HFFc6 (cell line): ENCODE measurements at regions not wholly inside any gene's neighbourhood (a gene's known extent, or its start where the extent isn't known, plus 50 kb on each side); places are given as distances from the start of the nearest gene placed in this dataset.

Experiments
- DNase-seq: peaks from one replicate; pipeline ENCODE4 v3.0.0-alpha.2; 2018
- H3K27ac Mint-ChIP-seq: 2 replicates; pipeline ENCODE4 v1.8.0; 2020; ENCODE audit warnings: mild to moderate bottlenecking, mixed read lengths
- H3K27me3 Mint-ChIP-seq: 2 replicates; pipeline ENCODE4 v1.8.0; 2021; ENCODE audit warnings: mild to moderate bottlenecking, moderate library complexity, mixed read lengths; ENCODE audit not compliant: insufficient read depth
- H3K36me3 Mint-ChIP-seq: 2 replicates; pipeline ENCODE4 v1.8.0; 2021; ENCODE audit warnings: low read depth, mixed read lengths
- H3K4me1 Mint-ChIP-seq: 2 replicates; pipeline ENCODE4 v1.8.0; 2020; ENCODE audit warnings: low read depth, mixed read lengths
- H3K4me3 Mint-ChIP-seq: 2 replicates; pipeline ENCODE4 v1.8.0; 2020; ENCODE audit warnings: mild to moderate bottlenecking, moderate library complexity, mixed read lengths
- H3K9me3 Mint-ChIP-seq: 2 replicates; pipeline ENCODE4 v1.8.0; 2020; ENCODE audit warnings: mild to moderate bottlenecking, mixed read lengths
- TF ChIP-seq, protein P1 (sequence below): fragments of 200-600 bp; sonication (generic); IDR thresholded peaks from 2 replicates; pipeline ENCODE4 v1.5.0; 2021; ENCODE audit warnings: antibody characterized with exemption, mild to moderate bottlenecking

GRCh38 chr2:204331180-204331579 is 214.1 kb upstream of the PARD3B start:
- Mint-ChIP-seq H3K27me3 (no peaks in the 10 kb centered on the region; the same call in 1 of the 2 replicates), H3K27ac (no peak overlapping the region), H3K36me3 (no peaks in the 10 kb centered on the region), H3K4me1 (peaks cover 39% of the 10 kb centered on the region), H3K4me3 (no peak overlapping the region), H3K9me3 (no peaks in the 10 kb centered on the region)
- TF ChIP-seq, protein P1, sequence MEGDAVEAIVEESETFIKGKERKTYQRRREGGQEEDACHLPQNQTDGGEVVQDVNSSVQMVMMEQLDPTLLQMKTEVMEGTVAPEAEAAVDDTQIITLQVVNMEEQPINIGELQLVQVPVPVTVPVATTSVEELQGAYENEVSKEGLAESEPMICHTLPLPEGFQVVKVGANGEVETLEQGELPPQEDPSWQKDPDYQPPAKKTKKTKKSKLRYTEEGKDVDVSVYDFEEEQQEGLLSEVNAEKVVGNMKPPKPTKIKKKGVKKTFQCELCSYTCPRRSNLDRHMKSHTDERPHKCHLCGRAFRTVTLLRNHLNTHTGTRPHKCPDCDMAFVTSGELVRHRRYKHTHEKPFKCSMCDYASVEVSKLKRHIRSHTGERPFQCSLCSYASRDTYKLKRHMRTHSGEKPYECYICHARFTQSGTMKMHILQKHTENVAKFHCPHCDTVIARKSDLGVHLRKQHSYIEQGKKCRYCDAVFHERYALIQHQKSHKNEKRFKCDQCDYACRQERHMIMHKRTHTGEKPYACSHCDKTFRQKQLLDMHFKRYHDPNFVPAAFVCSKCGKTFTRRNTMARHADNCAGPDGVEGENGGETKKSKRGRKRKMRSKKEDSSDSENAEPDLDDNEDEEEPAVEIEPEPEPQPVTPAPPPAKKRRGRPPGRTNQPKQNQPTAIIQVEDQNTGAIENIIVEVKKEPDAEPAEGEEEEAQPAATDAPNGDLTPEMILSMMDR = no peak
- no peak for DNase-seq

GRCh38 chr2:204331988-204332387 is 213.3 kb upstream of the PARD3B start:
- TF ChIP-seq, protein P1 = no peak
- Mint-ChIP-seq H3K27ac (no peak overlapping the region), H3K27me3 (no peaks in the 10 kb centered on the region; the same call in 1 of the 2 replicates), H3K4me1 (peaks cover 31% of the 10 kb centered on the region), H3K9me3 (no peaks in the 10 kb centered on the region), H3K4me3 (no peak overlapping the region), H3K36me3 (no peaks in the 10 kb centered on the region)
- DNase-seq = no peak

DNA sequence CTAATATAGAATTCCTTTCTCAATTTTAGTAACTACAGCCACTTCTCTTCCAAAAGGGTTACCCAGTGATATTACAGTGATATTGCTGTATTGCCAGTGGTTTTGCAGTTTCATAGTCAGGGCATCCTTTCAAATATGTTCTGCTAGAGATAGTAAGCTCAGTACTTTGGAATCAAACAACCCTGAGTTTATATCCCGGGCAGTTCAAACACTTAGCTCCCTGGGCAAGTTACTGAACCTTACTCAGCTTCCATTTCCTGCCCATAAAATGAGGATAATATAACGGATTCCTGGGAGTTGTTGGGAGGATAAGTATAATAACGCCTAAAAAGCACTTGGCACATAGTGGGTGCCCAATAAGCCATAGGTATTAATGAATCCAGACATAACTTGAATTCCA is 212.6 kb upstream of the PARD3B start:
- TF ChIP-seq, protein P1 = no peak
- H3K4me1 Mint-ChIP-seq = peaks cover 34% of the 10 kb centered on the region
- DNase-seq = no peak
- H3K27me3 Mint-ChIP-seq = no peaks in the 10 kb centered on the region; the same call in 1 of the 2 replicates
- H3K9me3 Mint-ChIP-seq = no peaks in the 10 kb centered on the region
- no peak overlapping the region for H3K27ac Mint-ChIP-seq
- peaks cover 6% of the 10 kb centered on the region; the same call in 1 of the 2 replicates for H3K36me3 Mint-ChIP-seq
- no peak overlapping the region for H3K4me3 Mint-ChIP-seq

DNA sequence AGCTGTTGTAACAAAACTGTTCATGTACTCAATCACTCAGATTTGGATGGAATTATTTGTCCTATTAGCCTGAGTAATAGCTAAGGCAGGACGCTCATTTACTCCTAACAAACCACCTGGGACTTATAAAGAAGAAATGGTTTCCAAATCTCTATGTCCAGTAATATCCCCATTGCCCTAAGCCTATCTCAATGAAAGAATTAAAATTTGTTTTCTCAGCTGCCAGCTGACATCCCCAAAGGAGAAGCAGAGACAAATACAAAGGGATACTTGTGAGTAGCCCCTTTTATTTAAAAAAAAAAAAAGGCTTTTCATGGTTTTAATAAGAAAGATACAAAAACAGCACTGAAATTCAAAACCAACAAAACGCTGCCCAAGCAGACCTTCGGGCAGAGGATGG is 211.4 kb upstream of the PARD3B start:
- TF ChIP-seq, protein P1 = no peak
- no peaks in the 10 kb centered on the region; the same call in 1 of the 2 replicates for H3K9me3 Mint-ChIP-seq
- H3K36me3 Mint-ChIP-seq = peaks cover 16% of the 10 kb centered on the region; the same call in 1 of the 2 replicates
- peaks cover 46% of the 10 kb centered on the region for H3K4me1 Mint-ChIP-seq
- no peak overlapping the region for H3K4me3 Mint-ChIP-seq
- no peak for DNase-seq
- H3K27ac Mint-ChIP-seq = no peak overlapping the region
- no peaks in the 10 kb centered on the region for H3K27me3 Mint-ChIP-seq

DNA sequence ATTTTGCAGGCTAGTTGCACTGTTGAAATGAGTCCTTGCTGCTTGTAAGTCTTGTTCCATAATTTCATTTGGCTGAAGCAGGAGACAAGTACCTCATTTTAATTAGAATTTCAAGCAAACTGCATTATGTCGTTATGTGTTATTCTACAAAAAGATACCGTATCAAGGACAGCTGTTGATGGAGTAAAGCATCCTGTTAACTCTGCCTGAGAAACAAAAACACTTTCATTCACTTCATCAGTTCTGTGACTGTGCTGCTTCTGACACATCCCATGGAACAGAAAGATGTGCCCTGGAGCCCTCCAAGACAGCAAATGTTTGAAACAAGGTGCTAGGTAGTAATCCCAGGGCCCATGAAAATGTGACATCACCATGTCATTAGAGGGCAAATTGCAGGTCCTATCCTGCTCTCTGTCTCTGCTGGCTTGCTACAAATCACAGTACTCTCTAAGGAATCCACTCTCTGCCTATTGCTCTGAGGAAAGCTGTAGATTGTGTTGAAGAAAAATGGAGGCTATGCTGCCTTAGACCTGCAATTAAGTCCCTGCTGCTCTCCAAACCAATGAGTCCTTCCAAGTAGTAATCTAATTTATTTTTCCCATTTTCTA is 209.7 kb upstream of the PARD3B start:
- no peak for DNase-seq
- no peaks in the 10 kb centered on the region for H3K27me3 Mint-ChIP-seq
- peaks cover 62% of the 10 kb centered on the region for H3K4me1 Mint-ChIP-seq
- TF ChIP-seq, protein P1 = no peak
- peaks cover 16% of the 10 kb centered on the region; the same call in 1 of the 2 replicates for H3K36me3 Mint-ChIP-seq
- no peak overlapping the region for H3K27ac Mint-ChIP-seq
- H3K9me3 Mint-ChIP-seq = peaks cover under 1% of the 10 kb centered on the region; the same call in 1 of the 2 replicates
- no peak overlapping the region for H3K4me3 Mint-ChIP-seq
